HG02870 (cell line): ENCODE measurements at regions not wholly inside any gene's neighbourhood (a gene's known extent, or its start where the extent isn't known, plus 50 kb on each side); places are given as distances from the start of the nearest gene placed in this dataset.
"Not testable (repeated sequence)": the region's sequence is repeated elsewhere in the genome, so short reads cannot be mapped to it uniquely, and the experiment has no call there.

Experiments used
- ATAC-seq: cut with Tn5 transposase; IDR thresholded peaks from one replicate; pipeline ENCODE4 v1.9.1; 2021; ENCODE audit warnings: mild to moderate bottlenecking, moderate library complexity; ENCODE audit not compliant: unreplicated experiment

- ATAC-seq, result no peak
Observed at GRCh38 chr14:51573607-51574006, 78.1 kb upstream of the FRMD6 start.

GRCh38 chr14:51574009-51574408, 77.7 kb upstream of the FRMD6 start:
- ATAC-seq, result no peak

GRCh38 chr14:51575349-51576116, 76.2 kb upstream of the FRMD6 start:
- no peak for ATAC-seq

GRCh38 chr14:51576117-51576430, 75.6 kb upstream of the FRMD6 start:
- ATAC-seq, result no peak

GRCh38 chr14:51576879-51577278, 74.8 kb upstream of the FRMD6 start:
- no peak for ATAC-seq

GRCh38 chr14:51578853-51579252, 72.9 kb upstream of the FRMD6 start:
- ATAC-seq, result no peak

GRCh38 chr14:51581017-51581881, 70.5 kb upstream of the FRMD6 start:
- no peak for ATAC-seq

- ATAC-seq, result no peak
Observed at GRCh38 chr14:51582437-51582836, 69.3 kb upstream of the FRMD6 start.

GRCh38 chr14:51585055-51585454, 66.7 kb upstream of the FRMD6 start:
- ATAC-seq, result no peak

GRCh38 chr14:51592836-51593235, 58.9 kb upstream of the FRMD6 start:
- ATAC-seq, result no peak

- ATAC-seq, result peak; percentile 47
Observed at GRCh38 chr14:51593397-51593796, 58.3 kb upstream of the FRMD6 start.

- ATAC-seq, result no peak
Observed at GRCh38 chr14:51595881-51596455, 55.7 kb upstream of the FRMD6 start.

- no peak for ATAC-seq
Observed at GRCh38 chr14:51596488-51597117, 55.1 kb upstream of the FRMD6 start.

- ATAC-seq, result no peak
Observed at GRCh38 chr14:51597261-51598001, 54.3 kb upstream of the FRMD6 start.

GRCh38 chr14:51598924-51599600, 52.6 kb upstream of the FRMD6 start:
- ATAC-seq, result not testable (repeated sequence)

GRCh38 chr14:51600658-51601057, 51.1 kb upstream of the FRMD6 start:
- no peak for ATAC-seq
